Panc1 (cell line): ENCODE measurements at regions not wholly inside any gene's neighbourhood (a gene's known extent, or its start where the extent isn't known, plus 50 kb on each side); places are given as distances from the start of the nearest gene placed in this dataset.

Experiments used
- ATAC-seq: fragments of 200-7000 bp; cut with Tn5 transposase; 2 replicates; pipeline ENCODE4 v1.9.1; 2020; ENCODE audit warnings: mild to moderate bottlenecking, moderate library complexity
- BruUV-seq: library from RNA; stranded (reverse); fragments of 400-500 nt; replicated peaks from 2 replicates; lab custom pipeline; 2021; lab: Mats Ljungman, UMichigan
- CTCF ChIA-PET: fragments of 300-600 bp; sonication (Branson Sonifier 250); formaldehyde crosslinking; loops from one replicate; lab custom pipeline; 2022; ENCODE audit warnings: antibody characterized with exemption; lab: Charles Lee
- POLR2A ChIA-PET: fragments of 300-600 bp; sonication (Branson Sonifier 250); formaldehyde crosslinking; loops from one replicate; lab custom pipeline; 2022; ENCODE audit warnings: antibody characterized with exemption; lab: Charles Lee
- DNase-seq: peaks from one replicate; pipeline ENCODE4 v3.0.0-alpha.2; 2010; ENCODE audit warnings: low read depth, low spot score
- H3K27ac ChIP-seq: 2 replicates; pipeline ENCODE4 v1.5.1; 2011; ENCODE audit warnings: mild to moderate bottlenecking, low read length, inconsistent platforms
- H3K27me3 ChIP-seq: fragments of 200-500 bp; sonication (Bioruptor generic); 2 replicates; pipeline ENCODE4 v1.6.0; 2014; ENCODE audit warnings: low read length, inconsistent platforms; ENCODE audit not compliant: control insufficient read depth, insufficient read depth
- H3K36me3 ChIP-seq: fragments of 200-500 bp; sonication (Bioruptor generic); 2 replicates; pipeline ENCODE4 v1.5.1; 2014; ENCODE audit warnings: inconsistent platforms, mild to moderate bottlenecking, low read length, moderate library complexity; ENCODE audit not compliant: control insufficient read depth, insufficient read depth
- H3K4me1 ChIP-seq: 2 replicates; pipeline ENCODE4 v1.5.1; 2011; ENCODE audit warnings: inconsistent platforms, mild to moderate bottlenecking, low read length, moderate library complexity; ENCODE audit not compliant: control insufficient read depth, insufficient read depth
- H3K4me3 ChIP-seq, 2 experiments: 2 replicates each; pipeline ENCODE4 v1.5.1; 2011 to 2012; ENCODE audit warnings: low read depth in 2 of 2, low read length in 2 of 2, mild to moderate bottlenecking in 2 of 2, inconsistent platforms in 1 of 2, moderate library complexity in 1 of 2
- H3K9me3 ChIP-seq: fragments of 200-500 bp; sonication (Bioruptor generic); 2 replicates; pipeline ENCODE4 v1.5.1; 2014; ENCODE audit warnings: low read depth, mild to moderate bottlenecking, inconsistent platforms, low read length, moderate library complexity; ENCODE audit not compliant: control insufficient read depth, insufficient read depth
- POLR2AphosphoS5 ChIP-seq: IDR thresholded peaks from 2 replicates; pipeline ENCODE4 v1.6.1; 2012; ENCODE audit warnings: mild to moderate bottlenecking, low read depth, low read length, moderate library complexity
- REST ChIP-seq, 2 experiments: IDR thresholded peaks; 2 replicates each; pipeline ENCODE4 v1.6.1; 2011 to 2012; ENCODE audit warnings: low read depth in 2 of 2, control low read depth in 1 of 2, low read length in 1 of 2, mild to moderate bottlenecking in 1 of 2, moderate library complexity in 1 of 2; ENCODE audit not compliant: insufficient read depth in 1 of 2
- SIN3A ChIP-seq: IDR thresholded peaks from 2 replicates; pipeline ENCODE4 v1.6.1; 2012; ENCODE audit warnings: low read depth, mild to moderate bottlenecking, low read length, moderate library complexity, borderline replicate concordance; ENCODE audit not compliant: insufficient read depth
- TCF7L2 ChIP-seq: IDR thresholded peaks from 2 replicates; pipeline ENCODE4 v1.6.1; 2011; ENCODE audit warnings: mild to moderate bottlenecking, low read depth, low read length, inconsistent platforms
- in situ Hi-C: cut with HindIII; loops from 2 replicates; pipeline ENCODE4 v1.10.0; 2016; ENCODE audit warnings: low sequenced_read_pairs, low pct_unique_long_range_greater_than_20kb
- intact Hi-C: fragments of 100-400 bp; cut with micrococcal nuclease; formaldehyde crosslinking; loops from one replicate; pipeline ENCODE4 v1.10.0; 2022; ENCODE audit not compliant: unreplicated experiment
- TF ChIP-seq, protein P1 (sequence below): fragments of 450-650 bp; IDR thresholded peaks from 2 replicates; pipeline ENCODE4 v1.5.1; 2017; ENCODE audit warnings: mild to moderate bottlenecking

GRCh38 chr2:100702438-100703109 is 117.4 kb upstream of the NPAS2 start:
- ATAC-seq, result no peak
- TF ChIP-seq POLR2AphosphoS5 (no peak), REST (IDR thresholded peaks at IDR 0.05; ENCODE audit: insufficient read depth in 1 of 2, low read depth in 2 of 2, low read length in 1 of 2) (no peak), SIN3A (no peak), TCF7L2 (no peak)
- TF ChIP-seq, protein P1, sequence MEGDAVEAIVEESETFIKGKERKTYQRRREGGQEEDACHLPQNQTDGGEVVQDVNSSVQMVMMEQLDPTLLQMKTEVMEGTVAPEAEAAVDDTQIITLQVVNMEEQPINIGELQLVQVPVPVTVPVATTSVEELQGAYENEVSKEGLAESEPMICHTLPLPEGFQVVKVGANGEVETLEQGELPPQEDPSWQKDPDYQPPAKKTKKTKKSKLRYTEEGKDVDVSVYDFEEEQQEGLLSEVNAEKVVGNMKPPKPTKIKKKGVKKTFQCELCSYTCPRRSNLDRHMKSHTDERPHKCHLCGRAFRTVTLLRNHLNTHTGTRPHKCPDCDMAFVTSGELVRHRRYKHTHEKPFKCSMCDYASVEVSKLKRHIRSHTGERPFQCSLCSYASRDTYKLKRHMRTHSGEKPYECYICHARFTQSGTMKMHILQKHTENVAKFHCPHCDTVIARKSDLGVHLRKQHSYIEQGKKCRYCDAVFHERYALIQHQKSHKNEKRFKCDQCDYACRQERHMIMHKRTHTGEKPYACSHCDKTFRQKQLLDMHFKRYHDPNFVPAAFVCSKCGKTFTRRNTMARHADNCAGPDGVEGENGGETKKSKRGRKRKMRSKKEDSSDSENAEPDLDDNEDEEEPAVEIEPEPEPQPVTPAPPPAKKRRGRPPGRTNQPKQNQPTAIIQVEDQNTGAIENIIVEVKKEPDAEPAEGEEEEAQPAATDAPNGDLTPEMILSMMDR, result no peak
- no peak for DNase-seq
- CTCF ChIA-PET, result no interaction called here
- H3K27ac ChIP-seq, result no peak overlapping the region
- POLR2A ChIA-PET, result no interaction called here
- no TSS peak for BruUV-seq
- no peaks in the 10 kb centered on the region for H3K27me3 ChIP-seq
- intact Hi-C loops (no loop called here), in situ Hi-C loops (no loop called here)
- H3K36me3 ChIP-seq, result no peaks in the 10 kb centered on the region
- no peak overlapping the region for H3K4me3 ChIP-seq
- no peaks in the 10 kb centered on the region for H3K4me1 ChIP-seq
- peaks cover 5% of the 10 kb centered on the region; the same call in 1 of the 2 replicates for H3K9me3 ChIP-seq

- intact Hi-C loops, result no loop called here
- no peak overlapping the region for H3K27ac ChIP-seq
- BruUV-seq, result no TSS peak
- ChIA-PET CTCF (no interaction called here), POLR2A (no interaction called here)
- H3K36me3 ChIP-seq, result no peaks in the 10 kb centered on the region
- no peaks in the 10 kb centered on the region for H3K4me1 ChIP-seq
- no peak overlapping the region for H3K4me3 ChIP-seq
- in situ Hi-C loops, result no loop called here
- H3K9me3 ChIP-seq, result no peaks in the 10 kb centered on the region
- TF ChIP-seq POLR2AphosphoS5 (no peak), REST (IDR thresholded peaks at IDR 0.05; ENCODE audit: insufficient read depth in 1 of 2, low read depth in 2 of 2, low read length in 1 of 2) (no peak), TCF7L2 (no peak), SIN3A (no peak)
- TF ChIP-seq, protein P1, result no peak
- no peaks in the 10 kb centered on the region for H3K27me3 ChIP-seq
- DNase-seq, result no peak
- ATAC-seq, result no peak
Measured at GRCh38 chr2:100703213-100703612, 116.7 kb upstream of the NPAS2 start.
